Right cardiac atrium (tissue), 5 donors: ENCODE measurements at regions not wholly inside any gene's neighbourhood (a gene's known extent, or its start where the extent isn't known, plus 50 kb on each side); places are given as distances from the start of the nearest gene placed in this dataset.

Source experiments
- ATAC-seq, 2 donors: fragments of 200-7000 bp; cut with Tn5 transposase; one replicate each; pipeline versions ENCODE4 v1.8.0 to v1.9.1; 2020; ENCODE audit warnings: moderate library complexity in 2 of 2, mild to moderate bottlenecking in 1 of 2
- DNase-seq, 3 donors: peaks; one replicate each; pipeline ENCODE4 v3.0.0-alpha.2; 2020
- H3K27ac ChIP-seq: one replicate; pipeline ENCODE4 v1.5.1; 2013; ENCODE audit warnings: mild to moderate bottlenecking, low read length, control low read depth, moderate library complexity
- H3K27me3 ChIP-seq: one replicate; pipeline ENCODE4 v1.6.1; 2013; ENCODE audit not compliant: control insufficient read depth, insufficient read depth
- H3K4me1 ChIP-seq: one replicate; pipeline ENCODE4 v1.6.1; 2013; ENCODE audit warnings: low read length; ENCODE audit not compliant: control insufficient read depth, insufficient read depth
- H3K4me3 ChIP-seq: one replicate; pipeline ENCODE4 v1.5.1; 2013; ENCODE audit warnings: low read length, control low read depth
- H3K9me3 ChIP-seq: one replicate; pipeline ENCODE4 v1.6.1; 2013; ENCODE audit warnings: low read length; ENCODE audit not compliant: control insufficient read depth
- WGBS: extraction: QIAGEN DNeasy Blood & Tissue Kit; methylation state at CpG from one replicate; pipeline ENCODE4 v1.1.7; 2013; 5-methylcytosine and 5-hydroxymethylcytosine counted together
- intact Hi-C, 4 donors: fragments of 100-400 bp; cut with DNase I; formaldehyde crosslinking; loops; one replicate each; pipeline versions ENCODE4 v1.11.0 to v1.14.0; 2022 to 2023
- donor health status: healthy with polysubstance abuse.
- donor health status: DM: no; HTN: yes; CAD: no.
- donor health status: DM: no; HTN: no; CAD: no.
- donor health status: DM: no; HTN: yes; CAD: no; lungs with severe emphysema.
- donor health status: DM: yes; HTN: yes; CAD: no.

DNA sequence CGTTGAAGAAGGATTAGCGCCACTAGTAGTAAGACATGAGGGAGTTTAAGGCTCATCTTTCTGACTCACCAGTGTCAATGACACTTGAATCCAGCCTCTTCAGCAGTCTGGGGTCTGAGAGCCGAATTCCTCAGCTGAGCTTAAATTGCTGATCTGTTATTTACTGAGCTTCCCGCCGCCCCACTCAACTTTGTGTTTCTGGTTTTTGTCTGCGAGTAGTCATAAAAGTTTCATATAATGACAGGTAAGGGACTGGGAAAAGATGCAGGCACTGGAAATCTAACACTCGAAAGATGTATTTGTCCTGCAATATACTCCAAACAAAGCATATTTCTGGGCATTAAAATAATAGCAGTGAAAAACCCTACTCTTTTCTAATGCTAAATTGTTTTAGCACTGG lies 51.2 kb upstream of the RELN start:
- Histone ChIP-seq H3K4me1 (no peaks in the 10 kb centered on the region), H3K27ac (no peak overlapping the region), H3K4me3 (no peak overlapping the region), H3K9me3 (no peaks in the 10 kb centered on the region), H3K27me3 (no peaks in the 10 kb centered on the region)
- DNase-seq (no peak), ATAC-seq (no peak)
- 46% methylated on average over 7 of the region's 7 CpGs for WGBS
- intact Hi-C loops, result no loop called here

DNA sequence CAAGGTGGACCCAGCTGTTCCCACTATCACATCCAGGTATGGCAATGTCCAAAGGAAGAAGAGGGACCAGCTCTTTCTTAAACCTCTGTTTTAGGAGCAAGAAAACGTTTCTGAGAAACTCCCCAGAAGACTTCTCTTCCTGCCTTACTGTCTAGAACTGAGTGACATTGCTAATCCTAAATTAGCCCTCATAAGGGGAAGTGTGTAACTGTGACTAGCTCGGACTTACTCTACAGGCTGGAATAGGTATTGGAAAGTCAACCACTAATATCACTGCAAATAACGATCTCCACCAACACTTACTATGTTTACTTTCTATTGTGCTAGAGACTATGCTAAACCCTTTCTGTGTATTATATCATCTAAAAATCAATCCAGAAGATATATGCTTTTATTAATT lies 49.9 kb upstream of the RELN start:
- Histone ChIP-seq H3K4me3 (no peak overlapping the region), H3K9me3 (no peaks in the 10 kb centered on the region), H3K27me3 (no peaks in the 10 kb centered on the region), H3K4me1 (no peaks in the 10 kb centered on the region), H3K27ac (no peak overlapping the region)
- DNase-seq (no peak), ATAC-seq (no peak)
- WGBS, result 64% methylated on average over 3 of the region's 3 CpGs
- intact Hi-C loops, result loop anchor here in 1 of 4 donors (10.0 kb wide), 1 partner anchor 65 kb away; no protein-coding TSS in a partner anchor
